AG20443 (cell line): ENCODE measurements at regions not wholly inside any gene's neighbourhood (a gene's known extent, or its start where the extent isn't known, plus 50 kb on each side); places are given as distances from the start of the nearest gene placed in this dataset.

ENCODE experiments used
- DNase-seq: peaks from one replicate; pipeline ENCODE4 v3.0.0; 2012; ENCODE audit warnings: low spot score, mixed read lengths

DNA sequence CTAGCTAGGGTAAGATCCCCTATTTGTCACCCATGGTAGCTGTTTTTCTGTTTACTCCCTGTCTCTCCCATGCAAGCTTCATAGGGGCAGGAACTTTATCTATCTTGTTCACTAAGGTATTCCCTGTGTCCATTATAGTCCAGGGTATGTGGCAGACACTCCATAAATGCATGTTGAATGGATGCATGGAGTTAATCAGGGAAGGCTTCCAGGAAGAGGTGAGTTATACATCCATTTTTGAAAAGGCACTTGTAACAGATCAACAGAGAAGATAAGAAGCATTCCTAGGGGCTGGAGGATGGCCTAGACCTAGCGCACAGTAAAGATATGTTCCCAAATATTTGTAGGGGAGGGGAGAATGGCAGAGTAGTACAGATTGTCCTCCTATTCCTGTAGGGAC is 130.3 kb downstream of the BUD13 start:
- peak; percentile 2 for DNase-seq

DNA sequence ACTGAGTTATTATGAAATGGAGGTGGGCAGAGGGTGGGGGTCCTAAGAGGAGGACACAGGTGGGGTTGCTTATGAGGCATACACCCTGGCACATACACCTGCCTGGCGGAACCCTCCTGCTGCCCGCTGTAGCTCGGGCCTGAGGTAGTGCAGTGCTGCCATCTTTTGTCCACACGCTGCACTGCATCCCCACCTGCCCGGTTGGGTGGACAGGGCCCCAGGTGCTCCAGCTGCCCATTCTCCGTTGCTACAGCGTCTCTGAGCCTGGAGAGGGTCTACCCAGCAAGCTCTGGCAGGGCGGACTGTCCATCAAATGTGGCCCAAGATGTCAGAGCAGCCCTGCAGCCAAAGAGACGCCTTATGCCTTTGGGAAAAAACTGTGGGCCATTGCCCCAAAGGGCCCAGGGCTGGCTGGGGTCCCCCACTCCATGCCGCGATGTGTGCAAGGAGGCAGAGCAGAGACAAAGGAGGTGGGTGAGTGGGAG is 131.2 kb downstream of the BUD13 start:
- DNase-seq = peak; percentile 60

DNA sequence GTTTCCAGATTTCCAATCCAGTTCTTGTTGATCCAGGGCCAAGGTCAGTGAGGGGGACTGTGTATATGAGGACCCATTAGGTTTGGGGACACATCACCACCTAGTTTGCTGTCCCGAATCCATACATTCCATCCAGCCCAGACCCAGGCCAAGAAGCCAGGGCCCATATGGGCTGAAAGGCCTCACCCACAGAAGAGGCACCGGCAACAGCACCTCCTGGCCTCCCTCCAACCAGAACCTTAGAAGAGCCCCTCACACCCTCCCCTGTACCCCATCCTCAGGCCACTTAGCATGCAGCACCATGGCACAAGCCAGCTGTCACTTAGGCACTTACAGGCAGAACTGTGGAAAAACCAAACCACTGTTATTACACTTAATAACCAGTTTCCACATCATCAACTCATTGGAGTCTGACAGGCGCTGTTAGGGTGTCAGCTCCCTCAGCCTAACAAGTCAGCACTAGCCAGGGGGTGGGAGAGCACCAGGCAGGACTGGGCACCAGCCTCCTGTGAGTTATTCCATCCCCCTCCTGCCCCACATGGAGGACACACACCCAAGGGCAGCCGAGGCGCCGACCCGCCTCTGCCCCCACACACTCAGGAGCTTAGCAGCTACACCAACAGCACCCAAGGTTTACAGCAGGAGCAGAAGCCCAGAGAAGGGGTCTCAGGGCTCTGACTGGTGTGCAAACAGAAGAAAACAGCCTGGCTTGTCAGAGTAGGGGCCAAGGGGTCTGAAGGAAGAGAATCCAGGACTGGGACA is 132.0 kb downstream of the BUD13 start:
- DNase-seq = peak; percentile 5

DNA sequence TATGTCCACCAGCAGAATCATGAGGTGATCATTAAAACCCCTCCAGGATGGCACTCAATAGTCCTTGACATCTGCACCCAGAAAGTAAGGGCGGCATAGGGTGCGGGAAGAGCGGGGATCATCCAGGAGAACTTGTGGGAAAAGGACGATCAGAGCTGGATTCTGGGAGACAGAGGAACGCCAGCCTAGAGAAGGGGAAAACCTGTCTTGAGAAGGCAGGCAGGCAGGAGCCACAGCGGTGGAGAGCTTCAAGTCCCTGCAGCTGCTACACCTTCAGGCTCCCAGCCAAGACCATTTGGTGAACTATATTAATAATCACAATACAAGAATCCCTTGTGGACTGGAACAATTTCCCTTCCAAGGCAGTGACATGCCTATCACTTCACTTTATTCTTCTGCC is 134.3 kb downstream of the BUD13 start:
- DNase-seq = no peak

DNA sequence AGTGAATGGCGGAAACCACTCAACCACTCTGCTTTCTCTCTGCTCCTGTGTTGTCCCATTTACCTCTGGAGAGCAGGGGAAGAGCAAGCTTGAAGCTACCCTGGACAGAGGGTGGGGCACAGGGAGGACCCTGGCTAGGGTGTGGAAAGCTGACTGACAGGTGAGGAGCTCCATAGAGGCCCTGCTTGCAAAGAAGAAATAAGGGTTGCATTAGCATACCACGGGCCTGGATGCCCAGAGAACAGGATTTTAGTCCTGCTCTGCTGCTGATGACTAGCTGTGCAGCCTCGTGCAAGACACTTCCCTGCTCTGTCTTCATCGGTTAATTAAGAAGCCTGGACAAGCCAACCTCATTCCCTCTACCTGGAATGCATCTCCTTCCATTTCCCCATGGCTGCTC is 135.0 kb downstream of the BUD13 start:
- DNase-seq = no peak

DNA sequence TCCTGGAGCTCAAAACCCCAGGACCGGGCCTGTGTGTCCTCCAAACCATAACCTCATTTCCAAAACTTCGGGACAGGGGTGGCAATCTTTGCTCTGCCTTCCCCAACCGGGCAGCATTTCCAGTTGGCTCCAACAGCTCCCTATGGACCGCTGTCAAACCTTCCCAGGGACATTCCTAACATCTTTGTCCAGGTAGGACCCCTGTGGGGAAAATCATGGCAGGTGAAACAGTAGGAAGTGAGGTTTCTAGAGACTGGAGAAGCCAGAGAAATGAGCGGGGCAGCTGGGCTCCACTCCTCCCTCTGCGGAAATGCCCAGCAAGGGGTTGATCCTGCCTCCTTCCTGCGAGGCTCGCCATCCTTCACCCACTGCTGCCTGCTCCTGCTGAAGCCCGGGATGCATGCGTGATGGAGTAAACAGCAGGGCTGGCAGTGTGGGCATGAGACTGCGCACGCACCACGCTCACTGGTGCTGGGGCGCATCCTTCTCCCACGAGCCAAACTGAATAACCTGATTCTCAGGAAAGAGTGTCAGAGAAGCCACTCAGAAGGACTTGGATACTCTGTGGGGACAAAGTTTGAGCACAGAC is 136.4 kb downstream of the BUD13 start:
- no peak for DNase-seq

DNA sequence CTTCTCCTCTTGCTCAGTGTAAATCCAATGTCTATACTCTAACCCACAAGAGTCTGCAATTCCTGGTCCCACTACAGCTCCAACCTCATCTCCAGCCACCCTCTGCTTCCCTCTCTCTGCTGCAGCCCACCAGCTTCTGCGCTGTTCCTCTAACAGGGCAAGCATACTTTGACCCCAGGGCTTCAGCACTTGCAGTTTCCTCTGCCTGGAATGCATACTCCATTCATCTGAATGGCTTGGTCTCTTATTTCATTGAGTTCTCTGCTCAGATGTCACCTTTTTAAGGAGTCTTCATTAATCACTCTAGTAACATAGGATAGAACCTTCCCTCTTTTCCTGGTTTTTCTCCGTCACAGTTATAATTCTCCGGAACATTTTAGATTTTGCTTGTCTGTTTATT is 141.6 kb downstream of the BUD13 start:
- DNase-seq = no peak

DNA sequence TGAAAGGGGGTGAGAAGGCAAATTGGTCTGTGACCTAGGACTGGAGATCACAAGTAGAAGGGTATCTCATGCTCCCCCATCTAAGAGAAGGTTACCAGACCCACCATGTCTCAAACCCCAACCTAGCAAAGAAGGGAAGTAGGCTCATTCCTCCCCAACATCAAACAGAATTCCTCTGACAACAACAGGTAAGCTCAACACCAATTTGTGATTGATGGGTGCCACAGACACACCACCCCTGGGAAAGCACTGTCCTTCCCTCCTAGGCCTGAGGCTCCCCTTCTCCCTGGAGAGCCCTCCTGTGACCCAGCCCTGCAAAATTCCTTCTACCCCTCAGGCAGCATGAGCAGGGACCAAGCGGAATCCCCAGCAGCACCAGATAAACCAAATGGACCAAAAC is 154.3 kb downstream of the BUD13 start:
- DNase-seq = no peak

DNA sequence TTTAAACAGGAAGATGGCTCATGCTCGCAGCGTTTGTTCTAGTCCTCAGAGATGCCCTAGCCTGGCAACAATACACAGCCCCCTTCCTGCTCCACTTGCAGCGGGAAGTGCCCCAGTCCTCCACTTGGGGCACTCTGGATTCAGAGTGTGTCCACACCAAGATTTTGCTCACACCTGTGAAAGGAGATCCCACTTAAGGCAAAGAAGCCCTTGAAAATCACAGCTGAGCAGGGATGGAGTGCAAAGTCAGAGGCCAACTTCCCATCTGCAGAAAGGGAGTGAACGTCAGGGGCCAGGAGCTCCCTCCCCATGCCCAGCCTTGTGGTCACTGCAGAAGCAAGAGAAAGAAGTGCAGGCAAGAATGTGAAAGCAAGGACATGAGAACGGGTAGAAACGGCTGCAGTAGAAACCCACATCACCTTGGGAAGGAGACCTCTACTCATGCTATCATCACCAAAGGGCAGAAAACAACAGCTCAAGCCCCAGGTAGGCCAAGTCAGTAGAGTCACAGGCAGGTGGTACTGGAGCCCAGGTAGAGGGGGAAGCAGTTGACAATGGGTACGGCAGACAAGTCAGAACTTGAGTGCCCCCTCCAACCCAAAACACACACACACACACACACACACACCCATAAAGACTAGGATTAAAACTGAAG is 157.4 kb downstream of the BUD13 start:
- no peak for DNase-seq

DNA sequence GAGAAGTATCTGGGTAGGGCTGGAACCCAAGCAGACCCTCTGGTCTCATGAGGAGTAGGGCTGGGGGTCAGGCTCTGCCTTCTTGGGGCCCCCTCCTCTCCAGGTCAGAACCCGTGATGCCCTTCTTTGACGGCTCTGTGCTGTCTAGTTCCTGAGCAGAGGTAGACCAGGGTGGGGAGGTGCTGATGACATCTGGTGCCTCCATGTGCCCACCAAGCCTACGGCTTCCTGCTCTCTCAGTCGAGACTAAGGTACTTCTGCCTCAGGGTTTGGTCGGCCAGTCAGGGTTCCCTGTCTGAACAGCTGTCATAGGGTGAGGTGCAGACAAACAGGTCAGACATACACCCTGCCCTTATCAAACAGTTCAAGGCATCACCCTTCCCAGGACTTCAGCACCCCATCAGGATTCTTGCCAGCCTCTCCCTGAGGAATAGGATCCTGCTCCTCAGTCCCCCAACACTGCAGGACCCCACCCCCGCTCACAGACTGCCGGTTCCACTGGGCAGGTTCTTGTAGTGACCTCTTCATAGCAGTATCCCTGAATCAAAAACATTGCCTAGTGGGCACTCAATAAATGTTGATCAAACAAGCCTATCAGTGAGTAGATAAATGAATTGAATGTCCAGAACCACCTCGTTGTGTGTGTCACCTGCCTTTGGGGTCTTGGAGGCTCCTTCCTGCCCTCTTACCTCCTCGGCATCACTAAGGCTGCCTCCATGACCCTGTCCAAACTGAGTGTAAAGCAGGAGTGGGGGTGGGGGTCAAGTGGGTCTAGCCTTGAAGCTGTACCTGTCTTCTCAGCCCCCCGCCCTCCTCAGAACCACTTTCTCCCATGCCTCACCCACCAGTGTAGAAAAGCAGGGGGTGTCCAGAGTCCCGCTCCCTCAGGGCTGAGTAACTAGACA is 158.2 kb downstream of the BUD13 start:
- no peak for DNase-seq

DNA sequence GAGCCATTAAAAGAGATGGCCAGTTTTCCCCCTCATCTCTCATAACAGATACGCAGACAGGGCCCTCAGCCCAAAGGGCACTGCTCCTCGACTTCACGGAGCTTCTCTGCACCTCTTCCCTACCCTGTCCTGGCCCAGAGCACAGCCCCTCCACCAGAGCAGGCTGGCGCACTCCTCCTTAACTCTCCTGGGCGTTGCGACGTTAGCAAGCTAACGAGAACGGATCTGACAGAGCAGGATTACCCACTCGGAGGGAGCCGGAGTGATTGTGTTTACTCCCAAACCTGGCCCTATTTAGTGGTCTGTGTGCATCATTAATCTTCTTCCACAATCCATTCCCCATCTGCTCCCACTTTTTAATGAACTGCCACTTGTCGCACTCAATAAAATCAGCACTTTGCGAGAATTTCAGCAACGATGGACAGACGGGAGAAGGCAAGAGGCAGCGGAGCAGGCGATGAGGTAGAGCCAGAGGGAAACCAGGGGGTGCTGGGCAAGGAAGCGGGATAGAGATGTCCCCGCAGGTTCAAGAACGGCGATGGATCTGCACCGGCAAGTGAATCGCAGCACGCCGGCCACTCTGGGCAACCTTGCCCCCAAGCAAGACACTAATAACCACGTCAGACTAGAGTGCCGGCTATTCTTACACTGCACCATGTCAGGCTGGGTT is 159.4 kb downstream of the BUD13 start:
- DNase-seq = no peak

DNA sequence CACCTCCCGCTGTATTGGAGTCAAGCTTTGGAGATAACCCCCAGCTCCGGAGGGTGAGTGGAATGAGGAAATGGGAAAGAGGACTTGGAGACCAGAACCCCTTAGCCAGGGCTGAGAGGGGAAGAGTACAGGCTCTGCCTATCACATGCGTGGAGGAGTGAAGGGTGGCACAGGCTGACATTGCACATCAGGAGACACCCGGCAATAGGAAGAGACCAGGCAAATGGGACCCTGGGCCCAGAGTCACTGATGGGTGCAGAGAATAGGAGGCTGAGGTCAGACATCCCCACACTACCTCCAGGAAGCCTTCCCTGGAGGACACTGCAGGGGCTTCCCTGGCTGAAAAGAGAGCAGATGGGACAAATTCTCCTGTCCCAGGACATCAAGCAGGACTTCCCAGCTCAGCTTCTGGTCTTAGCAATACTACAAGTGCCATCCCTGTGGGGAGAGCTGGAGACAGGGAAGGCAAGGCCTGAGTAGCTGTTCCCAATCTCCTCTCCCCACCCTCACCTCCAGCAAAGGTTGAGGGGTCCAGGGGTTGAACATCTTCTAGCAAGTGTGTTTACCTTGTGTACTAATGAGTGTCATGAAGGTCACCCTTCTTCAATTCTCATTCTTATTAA is 160.7 kb downstream of the BUD13 start:
- DNase-seq = no peak

DNA sequence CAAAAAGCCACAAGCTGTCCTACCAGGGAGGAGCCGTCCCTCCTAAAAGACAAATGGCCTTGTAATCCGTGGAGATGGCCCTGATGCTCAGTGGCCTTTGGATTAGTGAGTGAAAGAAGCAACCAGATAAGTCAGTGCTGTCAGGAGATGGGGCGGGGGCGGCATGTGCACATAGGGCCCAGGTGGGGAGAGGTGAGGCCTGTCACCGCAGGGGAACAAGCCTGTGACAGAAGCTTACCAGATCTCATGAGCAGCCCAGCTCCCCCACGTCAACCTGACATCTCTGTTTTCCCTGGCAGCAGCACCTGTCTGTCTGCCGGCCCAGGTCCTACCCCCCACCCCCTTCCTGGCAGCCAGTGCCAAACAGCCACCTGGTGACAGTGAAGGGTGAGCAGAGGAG is 162.6 kb downstream of the BUD13 start:
- DNase-seq = no peak

DNA sequence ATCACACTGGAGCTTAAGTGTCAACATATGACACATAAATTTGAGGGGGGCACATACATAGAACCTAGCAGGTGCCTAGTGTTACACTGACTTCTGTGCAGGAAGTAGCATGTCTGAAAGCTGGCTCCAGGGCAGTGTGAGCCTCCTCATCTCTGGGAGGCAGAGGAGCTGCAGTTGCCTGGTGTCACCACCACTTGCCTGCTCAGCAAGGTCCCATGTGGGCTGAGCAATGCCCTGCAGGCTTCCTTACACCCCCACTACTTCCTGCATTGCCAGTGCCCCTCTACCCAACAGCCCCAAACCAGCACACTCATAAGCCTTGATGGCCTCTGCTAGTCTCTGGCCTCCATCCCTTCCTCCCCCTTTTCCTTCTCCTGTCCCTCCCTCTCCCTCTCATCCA is 165.8 kb downstream of the BUD13 start:
- no peak for DNase-seq

DNA sequence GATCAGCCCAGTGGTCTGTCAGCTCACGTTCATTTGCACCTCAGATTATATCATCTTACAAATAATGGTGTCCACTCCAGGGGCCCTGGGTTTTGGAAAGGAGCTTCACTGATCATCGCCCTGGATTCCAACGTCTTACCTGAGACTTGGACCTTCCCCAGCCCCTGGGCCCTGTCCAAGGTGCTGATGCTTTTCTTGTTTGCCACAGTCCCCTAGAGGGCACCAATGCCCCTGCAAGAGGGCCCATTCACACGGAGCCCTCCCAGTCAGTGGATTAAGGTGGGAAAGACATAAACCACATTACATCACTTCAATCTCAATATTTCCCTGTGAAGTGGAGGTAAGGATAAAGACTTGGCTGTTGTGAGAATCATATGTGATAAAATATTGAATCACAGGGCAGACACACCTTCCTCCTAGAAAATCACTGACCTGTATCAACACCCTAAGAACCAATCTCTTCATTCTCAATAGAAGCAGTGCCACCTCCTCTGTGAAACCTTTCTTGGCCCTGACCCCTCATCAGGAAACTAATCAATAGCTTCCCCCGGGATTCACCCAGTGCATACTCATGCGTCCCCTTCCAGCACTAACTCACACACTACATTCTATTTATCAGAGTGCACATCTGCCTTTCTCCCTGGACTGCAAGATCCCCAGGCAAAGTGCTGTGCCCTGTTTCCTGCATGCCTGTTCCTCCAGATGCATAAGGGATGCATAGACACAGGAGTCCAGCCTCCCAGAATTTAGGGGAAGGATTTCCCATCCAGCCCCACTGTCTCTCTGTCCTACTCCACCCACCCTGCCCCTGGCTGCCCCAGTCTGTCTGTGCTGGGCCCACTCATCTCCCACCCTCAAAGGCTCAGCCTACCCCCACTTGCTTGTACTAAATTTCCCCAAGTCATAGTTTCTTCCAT is 167.0 kb downstream of the BUD13 start:
- DNase-seq = no peak

DNA sequence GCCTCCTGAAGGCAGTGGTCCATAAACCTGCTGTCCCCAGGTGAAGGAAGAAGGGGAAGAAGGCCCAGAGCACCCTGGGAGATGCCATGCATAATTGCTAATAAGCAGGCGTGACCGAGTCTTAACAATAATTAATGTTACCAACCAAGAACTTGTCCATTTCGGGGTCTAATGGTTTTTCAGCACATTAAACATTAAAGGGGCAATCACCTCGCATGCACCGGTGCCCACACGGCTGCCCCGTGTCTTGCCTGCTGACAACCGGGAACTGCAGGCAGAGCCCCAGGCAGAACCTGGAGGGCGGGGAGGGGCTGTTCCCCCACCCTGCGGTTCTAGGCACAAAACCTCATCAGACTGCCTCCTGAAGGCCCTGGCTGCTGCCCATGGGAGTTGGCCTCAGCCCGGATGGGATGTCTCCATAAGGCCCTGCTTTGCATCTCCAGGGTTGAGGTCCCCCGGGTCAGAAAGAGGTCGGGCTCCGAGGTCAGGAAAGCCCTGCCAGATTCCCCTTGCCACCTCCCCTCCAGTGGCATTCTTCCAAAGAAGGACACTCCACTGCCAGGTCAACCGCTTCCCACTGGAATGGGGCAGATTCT is 169.0 kb downstream of the BUD13 start:
- DNase-seq = no peak

DNA sequence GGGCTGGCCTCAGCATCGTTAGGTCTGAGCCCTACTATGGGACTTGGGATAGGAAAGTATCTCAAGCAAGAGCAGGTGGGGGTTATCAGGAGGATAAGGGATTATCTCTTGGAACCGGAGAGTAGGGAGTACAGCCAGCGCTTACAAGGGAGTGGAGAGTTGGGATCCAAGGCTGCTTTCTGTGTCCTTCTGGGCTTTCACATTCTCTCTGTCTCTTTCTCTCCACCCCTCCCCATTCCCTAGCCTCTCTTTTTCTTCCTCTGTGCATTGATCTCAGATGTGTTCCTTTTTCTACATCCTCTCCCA is 170.2 kb downstream of the BUD13 start:
- no peak for DNase-seq

DNA sequence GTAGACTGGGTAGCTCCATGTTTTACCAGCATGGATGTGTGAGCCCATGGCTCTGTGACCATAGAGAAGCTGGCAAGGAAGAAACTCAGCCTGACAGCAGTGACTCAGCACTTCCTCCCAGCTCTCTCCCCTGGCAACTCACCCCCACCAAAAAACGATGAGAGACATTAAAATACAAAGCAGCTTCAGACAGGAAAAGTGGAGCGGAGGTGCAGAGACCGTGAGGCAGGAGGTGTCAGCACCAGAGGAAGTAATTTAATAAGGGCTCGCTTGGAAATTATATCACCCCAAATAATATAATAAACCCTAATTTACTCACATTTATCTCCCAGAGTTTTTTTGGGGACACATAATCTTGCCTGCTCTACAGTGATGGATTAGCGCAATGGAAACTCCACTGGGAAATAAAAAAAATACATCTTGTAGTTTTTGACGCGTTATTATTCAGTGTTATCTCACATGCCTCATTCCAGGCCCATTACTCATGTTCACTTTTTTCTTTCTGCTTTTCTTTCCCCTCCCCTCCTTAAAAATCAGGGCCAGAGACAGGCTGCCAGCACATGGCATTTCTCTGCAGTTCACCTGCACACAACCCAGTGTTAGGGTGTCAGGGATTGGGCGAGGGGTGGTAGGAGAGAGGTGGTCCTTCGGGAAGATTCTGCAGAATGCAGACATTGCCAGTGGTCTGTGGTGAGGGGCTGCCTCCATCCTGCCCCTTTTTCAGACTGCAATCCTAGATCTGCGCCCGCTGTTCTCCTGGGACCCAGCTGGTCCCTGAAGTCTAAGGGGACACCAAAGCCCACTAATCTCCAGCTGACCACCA is 170.8 kb downstream of the BUD13 start:
- no peak for DNase-seq

DNA sequence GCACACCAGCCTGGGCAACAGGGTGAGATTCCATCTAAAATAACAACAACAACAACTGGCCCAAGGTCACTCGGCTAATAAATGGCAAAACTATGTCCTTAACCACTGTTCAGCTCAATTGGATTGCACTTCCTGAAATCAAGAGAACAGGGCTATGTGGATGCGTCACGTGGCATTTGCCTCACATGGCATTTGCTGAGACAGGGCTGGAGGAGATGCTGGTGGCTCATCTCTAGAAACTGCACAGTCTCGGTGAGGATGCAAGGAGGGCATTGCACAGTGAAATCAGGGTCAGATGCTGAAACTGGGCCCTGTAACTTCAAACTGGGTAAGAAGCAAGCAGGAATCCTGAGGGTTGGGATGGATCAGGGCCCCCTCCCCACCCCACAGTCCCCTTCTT is 171.9 kb downstream of the BUD13 start:
- no peak for DNase-seq
